AG10803 (cell line): ENCODE measurements at regions not wholly inside any gene's neighbourhood (a gene's known extent, or its start where the extent isn't known, plus 50 kb on each side); places are given as distances from the start of the nearest gene placed in this dataset.
A peak's percentile ranks its signal among the peaks of the same experiment; 100 is the strongest.

Experiments used
- DNase-seq: peaks from one replicate; pipeline ENCODE4 v3.0.0; 2010; ENCODE audit warnings: low read depth
- H3K4me3 ChIP-seq: 2 replicates; pipeline ENCODE4 v1.5.1; 2011; ENCODE audit warnings: mild to moderate bottlenecking, low read length, control low read depth
- TF ChIP-seq, protein P1 (sequence below): conservative IDR thresholded peaks from 2 replicates; pipeline ENCODE4 v1.5.1; 2011; ENCODE audit warnings: mild to moderate bottlenecking, low read length, control low read depth, inconsistent platforms

DNA sequence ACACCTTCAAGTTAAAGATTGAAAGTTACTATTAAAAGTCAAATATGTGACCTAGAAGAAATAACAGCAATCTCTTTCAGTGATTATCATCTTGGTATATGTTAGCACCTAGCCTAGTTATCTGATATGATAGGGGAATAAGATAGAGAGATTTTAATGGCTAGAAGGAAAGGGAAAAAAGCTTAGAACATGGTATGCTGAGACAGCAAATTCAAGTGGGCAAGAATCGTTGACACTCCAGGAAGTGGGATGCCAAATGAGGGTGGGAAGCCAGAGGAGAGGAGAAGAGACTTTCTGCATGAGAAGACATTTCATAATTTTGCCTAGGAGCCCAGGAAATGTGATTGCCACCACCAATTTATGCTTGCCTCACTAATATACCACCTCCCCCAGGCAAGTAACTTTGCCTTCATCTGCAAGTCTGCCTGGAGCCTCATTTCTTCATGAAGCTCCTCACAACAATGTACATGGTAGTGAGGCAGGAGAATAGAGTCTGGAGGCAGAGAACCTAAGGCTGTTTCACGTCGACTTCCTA is 504.9 kb downstream of the TNS1 start:
- TF ChIP-seq, protein P1, sequence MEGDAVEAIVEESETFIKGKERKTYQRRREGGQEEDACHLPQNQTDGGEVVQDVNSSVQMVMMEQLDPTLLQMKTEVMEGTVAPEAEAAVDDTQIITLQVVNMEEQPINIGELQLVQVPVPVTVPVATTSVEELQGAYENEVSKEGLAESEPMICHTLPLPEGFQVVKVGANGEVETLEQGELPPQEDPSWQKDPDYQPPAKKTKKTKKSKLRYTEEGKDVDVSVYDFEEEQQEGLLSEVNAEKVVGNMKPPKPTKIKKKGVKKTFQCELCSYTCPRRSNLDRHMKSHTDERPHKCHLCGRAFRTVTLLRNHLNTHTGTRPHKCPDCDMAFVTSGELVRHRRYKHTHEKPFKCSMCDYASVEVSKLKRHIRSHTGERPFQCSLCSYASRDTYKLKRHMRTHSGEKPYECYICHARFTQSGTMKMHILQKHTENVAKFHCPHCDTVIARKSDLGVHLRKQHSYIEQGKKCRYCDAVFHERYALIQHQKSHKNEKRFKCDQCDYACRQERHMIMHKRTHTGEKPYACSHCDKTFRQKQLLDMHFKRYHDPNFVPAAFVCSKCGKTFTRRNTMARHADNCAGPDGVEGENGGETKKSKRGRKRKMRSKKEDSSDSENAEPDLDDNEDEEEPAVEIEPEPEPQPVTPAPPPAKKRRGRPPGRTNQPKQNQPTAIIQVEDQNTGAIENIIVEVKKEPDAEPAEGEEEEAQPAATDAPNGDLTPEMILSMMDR: no peak
- DNase-seq: no peak
- H3K4me3 ChIP-seq: no peak overlapping the region

DNA sequence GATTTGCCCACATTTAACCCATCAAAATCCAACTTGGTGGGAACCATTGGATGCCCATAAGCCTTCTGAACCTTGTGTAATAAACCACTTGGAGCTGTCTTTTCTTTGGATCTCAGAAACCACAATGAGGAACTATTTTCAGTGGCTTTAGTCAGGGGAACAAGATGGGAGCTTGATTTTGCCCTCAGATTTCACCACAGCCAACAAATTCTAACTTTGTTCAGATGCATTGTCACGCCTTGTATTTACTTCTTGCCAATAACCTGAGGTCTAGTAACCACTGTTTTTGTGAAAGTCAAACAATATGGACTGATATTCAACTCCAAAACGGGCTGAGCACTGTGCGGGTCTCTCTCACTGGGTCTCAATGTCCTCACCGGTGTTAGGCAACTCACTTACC is 508.2 kb downstream of the TNS1 start:
- no peak for DNase-seq
- H3K4me3 ChIP-seq: no peak overlapping the region
- TF ChIP-seq, protein P1: no peak

DNA sequence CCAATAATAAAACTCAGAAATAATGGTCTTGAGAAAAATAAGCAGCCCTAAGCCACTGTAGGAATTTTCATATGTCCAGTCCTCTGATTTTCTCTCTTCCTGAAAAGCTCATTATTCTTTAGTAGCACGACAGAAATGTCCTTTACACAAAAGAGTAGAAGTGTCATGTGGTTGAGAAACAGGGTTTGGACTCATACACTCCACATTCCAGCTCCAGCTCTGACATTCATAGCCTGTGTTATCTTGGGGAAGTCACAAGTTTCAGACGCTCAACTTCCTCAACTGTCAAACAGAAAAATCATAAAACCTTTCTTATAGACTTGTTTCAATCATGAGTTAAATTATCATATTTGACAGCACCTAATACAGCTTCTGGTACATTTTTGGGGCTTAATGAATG is 511.5 kb downstream of the TNS1 start:
- TF ChIP-seq, protein P1: no peak
- no peak overlapping the region for H3K4me3 ChIP-seq
- DNase-seq: no peak

DNA sequence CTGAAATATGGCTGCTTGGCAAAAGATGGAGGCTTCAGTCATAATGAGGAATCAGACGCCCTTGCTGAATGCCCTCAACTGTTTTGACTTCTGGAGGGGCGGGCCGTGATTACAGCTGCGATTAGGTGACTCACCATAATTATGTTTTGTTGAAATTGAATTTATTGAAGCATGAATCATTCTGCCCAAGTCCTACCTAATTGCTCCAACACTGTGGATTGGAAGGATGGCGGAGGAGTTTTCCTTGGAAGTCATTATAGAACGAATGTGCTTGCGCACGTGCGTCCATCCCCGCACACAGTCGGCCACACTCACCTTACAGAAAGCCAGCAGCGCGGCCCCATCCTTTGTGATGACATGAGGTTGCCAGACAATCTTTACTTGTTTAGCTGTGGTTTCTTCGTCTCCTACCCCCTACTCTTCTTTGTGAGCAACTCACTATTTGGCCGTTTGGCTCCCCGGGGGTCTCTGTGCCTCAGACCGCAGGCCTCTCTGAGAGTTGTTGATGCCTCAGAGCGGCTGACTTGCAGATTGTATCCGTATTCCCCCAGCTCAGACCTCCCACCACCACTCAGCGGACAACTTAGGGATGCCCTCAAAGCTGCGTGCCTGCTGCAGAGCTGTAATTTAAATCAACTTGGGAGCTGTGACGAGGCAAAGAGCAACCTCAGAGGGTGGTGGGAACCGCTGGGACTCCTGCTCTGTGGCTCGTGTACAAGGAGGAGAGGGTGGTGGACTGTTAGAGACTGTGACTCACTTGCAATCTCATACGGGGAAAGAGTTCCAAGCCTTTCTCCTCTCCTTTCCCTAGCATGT is 513.4 kb downstream of the TNS1 start:
- TF ChIP-seq, protein P1: no peak
- H3K4me3 ChIP-seq: no peak overlapping the region
- DNase-seq: peak; percentile 43

DNA sequence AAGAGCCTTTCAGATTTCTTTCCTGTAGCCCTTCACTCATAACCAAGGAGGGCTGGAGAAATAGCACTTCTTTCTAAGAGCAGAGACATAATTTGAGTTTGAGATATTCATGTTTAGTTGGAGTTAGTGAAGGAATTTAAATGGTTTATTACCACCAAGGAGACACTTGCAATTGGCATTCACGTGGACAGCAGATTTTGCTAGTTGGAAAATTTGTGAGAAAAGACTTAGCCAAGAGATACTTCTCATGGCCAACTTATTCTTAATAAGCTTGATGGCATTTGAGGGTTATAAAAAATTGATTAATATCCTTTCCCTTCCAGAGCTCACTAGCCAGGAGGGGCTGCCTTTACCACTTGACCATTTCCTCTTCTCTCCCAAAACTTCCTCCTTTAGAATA is 518.7 kb downstream of the TNS1 start:
- DNase-seq: peak; percentile 65
- H3K4me3 ChIP-seq: no peak overlapping the region
- TF ChIP-seq, protein P1: no peak

DNA sequence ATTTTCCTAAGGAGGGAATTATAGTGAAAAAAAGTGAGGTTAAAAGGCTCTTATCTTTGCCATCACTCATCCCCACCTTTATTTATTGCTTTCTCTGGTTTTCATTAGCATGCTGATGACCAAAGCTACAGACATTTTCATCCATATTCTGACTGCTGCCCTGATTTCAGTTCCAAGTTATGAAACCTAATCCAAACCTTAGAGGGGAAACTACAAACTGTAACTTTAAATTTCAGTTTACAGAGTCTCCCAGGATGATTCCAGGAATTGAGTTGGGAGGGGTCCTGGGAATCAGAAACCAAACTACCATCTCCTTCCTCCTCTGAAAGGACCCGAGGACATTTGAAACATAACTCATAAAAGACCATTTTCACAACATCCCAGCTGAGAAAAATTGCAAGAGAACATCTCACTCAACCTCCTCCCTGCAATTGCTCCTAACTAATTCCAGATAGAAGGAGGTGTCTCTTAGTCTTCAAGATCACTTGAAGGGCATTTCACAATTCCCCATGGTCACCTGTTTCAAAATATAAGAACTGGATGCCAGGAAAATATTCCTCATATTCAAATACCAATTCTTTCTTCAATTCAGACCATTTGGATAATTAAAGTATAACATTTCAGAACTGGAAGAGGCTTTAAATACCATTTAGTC is 520.6 kb downstream of the TNS1 start:
- TF ChIP-seq, protein P1: no peak
- H3K4me3 ChIP-seq: no peak overlapping the region

More for the DNA sequence above, 520.6 kb downstream of the TNS1 start:
- DNase-seq: peak; percentile 76
